ENCODE measurements at regions not wholly inside any gene's neighbourhood (a gene's known extent, or its start where the extent isn't known, plus 50 kb on each side); places are given as distances from the start of the nearest gene placed in this dataset.

- Histone ChIP-seq H3K27me3 (no peaks in the 10 kb centered on the region), H3K4me1 (no peaks in the 10 kb centered on the region), H3K36me3 (no peaks in the 10 kb centered on the region), H3K4me3 (no peak overlapping the region), H3K27ac (no peak overlapping the region), H3K9me3 (replicated peaks) (no peaks in the 10 kb centered on the region)
- DNase-seq: no peak
These were observed 242.2 kb downstream of the HGF start for GRCh38 chr7:81527651-81528050.

GRCh38 chr7:81526971-81527370, 242.9 kb downstream of the HGF start:
- no peak for DNase-seq
- Histone ChIP-seq H3K36me3 (no peaks in the 10 kb centered on the region), H3K4me3 (no peak overlapping the region), H3K27ac (no peak overlapping the region), H3K9me3 (replicated peaks) (no peaks in the 10 kb centered on the region), H3K27me3 (no peaks in the 10 kb centered on the region), H3K4me1 (no peaks in the 10 kb centered on the region)

- no peak for DNase-seq
These were observed 244.0 kb downstream of the HGF start for GRCh38 chr7:81525841-81526240.

GRCh38 chr7:81519886-81520285, 250.0 kb downstream of the HGF start:
- H3K36me3 ChIP-seq: no peaks in the 10 kb centered on the region
- H3K27me3 ChIP-seq: no peaks in the 10 kb centered on the region

More at GRCh38 chr7:81525841-81526240, 244.0 kb downstream of the HGF start:
- H3K27me3 ChIP-seq: no peaks in the 10 kb centered on the region
- no peaks in the 10 kb centered on the region for H3K36me3 ChIP-seq
- H3K4me3 ChIP-seq: no peak overlapping the region
- H3K4me1 ChIP-seq: no peaks in the 10 kb centered on the region
- H3K27ac ChIP-seq: no peak overlapping the region
- H3K9me3 ChIP-seq (replicated peaks): no peaks in the 10 kb centered on the region

GRCh38 chr7:81516898-81517297, 252.9 kb downstream of the HGF start:
- DNase-seq: no peak

More at GRCh38 chr7:81519886-81520285, 250.0 kb downstream of the HGF start:
- no peaks in the 10 kb centered on the region for H3K9me3 ChIP-seq (replicated peaks)
- DNase-seq: no peak
- 0 out of 2 replicates have a peak, but pooled peaks cover 3% of the 10 kb centered on the region for H3K4me1 ChIP-seq
- no peak overlapping the region for H3K27ac ChIP-seq
- no peak overlapping the region for H3K4me3 ChIP-seq

GRCh38 chr7:81515009-81515408, 254.8 kb downstream of the HGF start:
- no peaks in the 10 kb centered on the region for H3K36me3 ChIP-seq
- H3K4me3 ChIP-seq: no peak overlapping the region
- no peaks in the 10 kb centered on the region for H3K9me3 ChIP-seq (replicated peaks)
- DNase-seq: peak in 1 of 2 experiments; percentile 20
- H3K4me1 ChIP-seq: 0 out of 2 replicates have a peak, but pooled peaks cover 4% of the 10 kb centered on the region
- H3K27ac ChIP-seq: no peak overlapping the region
- H3K27me3 ChIP-seq: no peaks in the 10 kb centered on the region

More at GRCh38 chr7:81516898-81517297, 252.9 kb downstream of the HGF start:
- Histone ChIP-seq H3K36me3 (no peaks in the 10 kb centered on the region), H3K4me3 (no peak overlapping the region), H3K9me3 (replicated peaks) (no peaks in the 10 kb centered on the region), H3K27me3 (no peaks in the 10 kb centered on the region), H3K4me1 (0 out of 2 replicates have a peak, but pooled peaks cover 4% of the 10 kb centered on the region), H3K27ac (no peak overlapping the region)

GRCh38 chr7:81514546-81514945, 255.3 kb downstream of the HGF start:
- no peak for DNase-seq
- H3K36me3 ChIP-seq: no peaks in the 10 kb centered on the region
- H3K27me3 ChIP-seq: no peaks in the 10 kb centered on the region
- no peak overlapping the region for H3K4me3 ChIP-seq
- no peak overlapping the region for H3K27ac ChIP-seq
- H3K9me3 ChIP-seq (replicated peaks): no peaks in the 10 kb centered on the region
- 0 out of 2 replicates have a peak, but pooled peaks cover 4% of the 10 kb centered on the region for H3K4me1 ChIP-seq

- no peak overlapping the region for H3K4me3 ChIP-seq
- H3K36me3 ChIP-seq: no peaks in the 10 kb centered on the region
- no peak for DNase-seq
- H3K9me3 ChIP-seq (replicated peaks): no peaks in the 10 kb centered on the region
- no peak overlapping the region for H3K27ac ChIP-seq
- 0 out of 2 replicates have a peak, but pooled peaks cover 3% of the 10 kb centered on the region for H3K4me1 ChIP-seq
- H3K27me3 ChIP-seq: no peaks in the 10 kb centered on the region
These were observed 259.7 kb downstream of the HGF start for GRCh38 chr7:81510122-81510521.

- no peaks in the 10 kb centered on the region for H3K4me1 ChIP-seq
- no peaks in the 10 kb centered on the region for H3K36me3 ChIP-seq
- no peak overlapping the region for H3K27ac ChIP-seq
- no peak for DNase-seq
- H3K27me3 ChIP-seq: no peaks in the 10 kb centered on the region
- no peaks in the 10 kb centered on the region for H3K9me3 ChIP-seq (replicated peaks)
- H3K4me3 ChIP-seq: no peak overlapping the region
These were observed 262.6 kb downstream of the HGF start for GRCh38 chr7:81507221-81507620.

- no peaks in the 10 kb centered on the region for H3K27me3 ChIP-seq
- no peak overlapping the region for H3K27ac ChIP-seq
- H3K9me3 ChIP-seq (replicated peaks): no peaks in the 10 kb centered on the region
- H3K36me3 ChIP-seq: no peaks in the 10 kb centered on the region
- H3K4me1 ChIP-seq: no peaks in the 10 kb centered on the region
- no peak overlapping the region for H3K4me3 ChIP-seq
- DNase-seq: no peak
These were observed 263.2 kb downstream of the HGF start for GRCh38 chr7:81506609-81507008.

GRCh38 chr7:81503771-81504170, 266.1 kb downstream of the HGF start:
- Histone ChIP-seq H3K27ac (no peak overlapping the region), H3K4me1 (no peaks in the 10 kb centered on the region), H3K36me3 (no peaks in the 10 kb centered on the region), H3K9me3 (replicated peaks) (no peaks in the 10 kb centered on the region), H3K27me3 (no peaks in the 10 kb centered on the region), H3K4me3 (no peak overlapping the region)
- DNase-seq: no peak

GRCh38 chr7:81503336-81503735, 266.5 kb downstream of the HGF start:
- Histone ChIP-seq H3K4me1 (no peaks in the 10 kb centered on the region), H3K4me3 (no peak overlapping the region), H3K36me3 (no peaks in the 10 kb centered on the region), H3K27ac (no peak overlapping the region), H3K9me3 (replicated peaks) (no peaks in the 10 kb centered on the region), H3K27me3 (no peaks in the 10 kb centered on the region)
- no peak for DNase-seq

GRCh38 chr7:81501220-81501619, 268.6 kb downstream of the HGF start:
- no peak overlapping the region for H3K27ac ChIP-seq
- no peak overlapping the region for H3K4me3 ChIP-seq
- peak in 1 of 2 experiments; percentile 41 for DNase-seq
- H3K27me3 ChIP-seq: no peaks in the 10 kb centered on the region
- no peaks in the 10 kb centered on the region for H3K36me3 ChIP-seq
- no peaks in the 10 kb centered on the region for H3K9me3 ChIP-seq (replicated peaks)
- no peaks in the 10 kb centered on the region for H3K4me1 ChIP-seq

- Histone ChIP-seq H3K27ac (no peak overlapping the region), H3K27me3 (no peaks in the 10 kb centered on the region)
These were observed 269.2 kb downstream of the HGF start for GRCh38 chr7:81500631-81501030.

GRCh38 chr7:81499262-81500116, 270.4 kb downstream of the HGF start:
- Histone ChIP-seq H3K4me3 (no peak overlapping the region), H3K4me1 (no peaks in the 10 kb centered on the region), H3K27ac (no peak overlapping the region), H3K36me3 (no peaks in the 10 kb centered on the region), H3K9me3 (replicated peaks) (no peaks in the 10 kb centered on the region), H3K27me3 (no peaks in the 10 kb centered on the region)
- peak; percentile 36 to 87 for DNase-seq

More at GRCh38 chr7:81500631-81501030, 269.2 kb downstream of the HGF start:
- Histone ChIP-seq H3K4me1 (no peaks in the 10 kb centered on the region), H3K4me3 (no peak overlapping the region), H3K9me3 (replicated peaks) (no peaks in the 10 kb centered on the region), H3K36me3 (no peaks in the 10 kb centered on the region)
- DNase-seq: no peak

- Histone ChIP-seq H3K27ac (no peak overlapping the region), H3K4me1 (no peaks in the 10 kb centered on the region), H3K9me3 (replicated peaks) (no peaks in the 10 kb centered on the region), H3K27me3 (no peaks in the 10 kb centered on the region), H3K36me3 (no peaks in the 10 kb centered on the region), H3K4me3 (no peak overlapping the region)
- DNase-seq: no peak
These were observed 271.7 kb downstream of the HGF start for GRCh38 chr7:81498176-81498575.
